Caco-2 (cell line): ENCODE measurements at regions not wholly inside any gene's neighbourhood (a gene's known extent, or its start where the extent isn't known, plus 50 kb on each side); places are given as distances from the start of the nearest gene placed in this dataset.

Experiments
- BruUV-seq: library from RNA; stranded (reverse); fragments of 400-500 nt; replicated peaks from 2 replicates; lab custom pipeline; 2021; lab: Mats Ljungman, UMichigan
- CTCF ChIA-PET: fragments of 300-600 bp; sonication (Branson Sonifier 250); formaldehyde crosslinking; loops from one replicate; lab custom pipeline; 2022; ENCODE audit warnings: antibody characterized with exemption; lab: Charles Lee
- POLR2A ChIA-PET: fragments of 300-600 bp; sonication (Branson Sonifier 250); formaldehyde crosslinking; loops from one replicate; lab custom pipeline; 2022; ENCODE audit warnings: antibody characterized with exemption; lab: Charles Lee
- DNase-seq, 2 experiments: peaks; one replicate each; pipeline versions ENCODE4 v3.0.0 to v3.0.0-alpha.2; 2020 to 2022
- H3K27me3 ChIP-seq: replicated peaks from 2 replicates; pipeline ENCODE4 v1.6.0; 2011; ENCODE audit warnings: low read length; ENCODE audit not compliant: control insufficient read depth, insufficient read depth
- H3K36me3 ChIP-seq: 2 replicates; pipeline ENCODE4 v1.5.1; 2011; ENCODE audit warnings: low read length; ENCODE audit not compliant: control insufficient read depth, insufficient read depth
- H3K4me1 ChIP-seq: fragments of 250-450 bp; sonication (Bioruptor Pico); 2 replicates; pipeline ENCODE4 v1.5.1; 2020; ENCODE audit warnings: mild to moderate bottlenecking
- H3K4me3 ChIP-seq: 2 replicates; pipeline ENCODE4 v1.5.1; 2011; ENCODE audit warnings: low read depth, mild to moderate bottlenecking, control low read depth, low read length
- H3K9me3 ChIP-seq: fragments of 250-450 bp; sonication (Bioruptor Pico); 2 replicates; pipeline ENCODE4 v1.5.1; 2020; ENCODE audit warnings: mild to moderate bottlenecking, moderate library complexity
- H3K27ac Mint-ChIP-seq: one replicate; pipeline ENCODE4 v1.8.0; 2022; ENCODE audit warnings: mixed read lengths; ENCODE audit not compliant: unreplicated experiment
- H3K27me3 Mint-ChIP-seq: one replicate; pipeline ENCODE4 v1.8.0; 2022; ENCODE audit warnings: mixed read lengths; ENCODE audit not compliant: insufficient read depth, unreplicated experiment
- H3K36me3 Mint-ChIP-seq: one replicate; pipeline ENCODE4 v1.8.0; 2022; ENCODE audit warnings: mild to moderate bottlenecking, mixed read lengths; ENCODE audit not compliant: insufficient read depth, unreplicated experiment
- H3K4me1 Mint-ChIP-seq: one replicate; pipeline ENCODE4 v1.8.0; 2022; ENCODE audit warnings: low read depth, mixed read lengths; ENCODE audit not compliant: unreplicated experiment
- H3K4me3 Mint-ChIP-seq: one replicate; pipeline ENCODE4 v1.8.0; 2022; ENCODE audit warnings: mild to moderate bottlenecking, moderate library complexity, mixed read lengths; ENCODE audit not compliant: unreplicated experiment
- H3K9me3 Mint-ChIP-seq: one replicate; pipeline ENCODE4 v1.8.0; 2022; ENCODE audit warnings: mixed read lengths; ENCODE audit not compliant: unreplicated experiment
- CTCF ChIP-seq, 2 experiments: fragments of 200-600 bp in 1 of 2; IDR thresholded peaks; 1 replicate in 1 of 2; 2 replicates in 1 of 2; pipeline versions ENCODE4 v1.5.1 to v1.8.0; 2011 to 2022; ENCODE audit warnings: antibody characterized with exemption in 1 of 2, control low read depth in 1 of 2, inconsistent platforms in 1 of 2, low read depth in 1 of 2, low read length in 1 of 2, mild to moderate bottlenecking in 1 of 2, moderate library complexity in 1 of 2; ENCODE audit not compliant: insufficient read depth in 1 of 2, severe bottlenecking in 1 of 2, unreplicated experiment in 1 of 2
- intact Hi-C: fragments of 100-400 bp; cut with micrococcal nuclease; formaldehyde crosslinking; loops from one replicate; pipeline ENCODE4 v1.10.0; 2022; ENCODE audit not compliant: unreplicated experiment

- TF ChIP-seq CTCF (IDR thresholded peaks at IDR 0.05; ENCODE audit: insufficient read depth in 1 of 2, low read depth in 1 of 2, low read length in 1 of 2, severe bottlenecking in 1 of 2, unreplicated experiment in 1 of 2) = no peak
- Histone ChIP-seq H3K36me3 (no peaks in the 10 kb centered on the region), H3K9me3 (no peaks in the 10 kb centered on the region), H3K4me3 (no peak overlapping the region), H3K4me1 (no peaks in the 10 kb centered on the region), H3K27me3 (no peaks in the 10 kb centered on the region)
- Mint-ChIP-seq H3K4me1 (no peaks in the 10 kb centered on the region), H3K27ac (no peak overlapping the region), H3K4me3 (no peak overlapping the region), H3K9me3 (no peaks in the 10 kb centered on the region), H3K36me3 (no peaks in the 10 kb centered on the region), H3K27me3 (no peaks in the 10 kb centered on the region)
- ChIA-PET CTCF (no interaction called here), POLR2A (no interaction called here)
- BruUV-seq = no TSS peak
- intact Hi-C loops = no loop called here
- no peak for DNase-seq
These were observed 155.1 kb downstream of the ACTR3 start for GRCh38 chr2:114044985-114045384.

GRCh38 chr2:114046373-114046772, 156.5 kb downstream of the ACTR3 start:
- no peak overlapping the region for H3K27ac Mint-ChIP-seq
- no peak overlapping the region for H3K4me3 Mint-ChIP-seq
- H3K9me3 Mint-ChIP-seq = no peaks in the 10 kb centered on the region
- no TSS peak for BruUV-seq
- CTCF ChIA-PET = no interaction called here
- H3K36me3 Mint-ChIP-seq = no peaks in the 10 kb centered on the region
- POLR2A ChIA-PET = no interaction called here
- intact Hi-C loops = no loop called here
- Histone ChIP-seq H3K9me3 (no peaks in the 10 kb centered on the region), H3K4me1 (no peaks in the 10 kb centered on the region), H3K27me3 (no peaks in the 10 kb centered on the region), H3K4me3 (no peak overlapping the region), H3K36me3 (no peaks in the 10 kb centered on the region)
- H3K27me3 Mint-ChIP-seq = no peaks in the 10 kb centered on the region
- no peak for TF ChIP-seq CTCF (IDR thresholded peaks at IDR 0.05; ENCODE audit: insufficient read depth in 1 of 2, low read depth in 1 of 2, low read length in 1 of 2, severe bottlenecking in 1 of 2, unreplicated experiment in 1 of 2)
- no peaks in the 10 kb centered on the region for H3K4me1 Mint-ChIP-seq
- no peak for DNase-seq

- no peaks in the 10 kb centered on the region for H3K36me3 Mint-ChIP-seq
- Histone ChIP-seq H3K36me3 (no peaks in the 10 kb centered on the region), H3K27me3 (no peaks in the 10 kb centered on the region), H3K9me3 (no peaks in the 10 kb centered on the region), H3K4me1 (no peaks in the 10 kb centered on the region), H3K4me3 (no peak overlapping the region)
- BruUV-seq = no TSS peak
- no peak overlapping the region for H3K4me3 Mint-ChIP-seq
- DNase-seq = no peak
- TF ChIP-seq CTCF (IDR thresholded peaks at IDR 0.05; ENCODE audit: insufficient read depth in 1 of 2, low read depth in 1 of 2, low read length in 1 of 2, severe bottlenecking in 1 of 2, unreplicated experiment in 1 of 2) = no peak
- H3K27ac Mint-ChIP-seq = no peak overlapping the region
- POLR2A ChIA-PET = no interaction called here
- H3K9me3 Mint-ChIP-seq = no peaks in the 10 kb centered on the region
- CTCF ChIA-PET = no interaction called here
- no peaks in the 10 kb centered on the region for H3K4me1 Mint-ChIP-seq
- intact Hi-C loops = no loop called here
- no peaks in the 10 kb centered on the region for H3K27me3 Mint-ChIP-seq
These were observed 157.1 kb downstream of the ACTR3 start for GRCh38 chr2:114046866-114047435.
